SK-N-SH (cell line): ENCODE measurements at regions not wholly inside any gene's neighbourhood (a gene's known extent, or its start where the extent isn't known, plus 50 kb on each side); places are given as distances from the start of the nearest gene placed in this dataset.

Source experiments
- CTCF ChIP-seq: fragments of 200-600 bp; sonication (generic); IDR thresholded peaks from 2 replicates; pipeline ENCODE4 v1.6.1; 2017; ENCODE audit warnings: antibody characterized with exemption, mild to moderate bottlenecking, moderate library complexity
- EP300 ChIP-seq, 2 experiments: IDR thresholded peaks; 2 replicates each; pipeline versions ENCODE4 v1.4.0 to v1.6.1; 2012; ENCODE audit warnings: borderline replicate concordance in 1 of 2, low read depth in 1 of 2, low read length in 1 of 2
- EZH2phosphoT487 ChIP-seq: fragments of 200-600 bp; sonication (generic); IDR thresholded peaks from 2 replicates; pipeline ENCODE4 v1.6.1; 2017; ENCODE audit warnings: low read depth, mixed run types, mild to moderate bottlenecking, antibody characterized with exemption, moderate library complexity, borderline replicate concordance
- GABPA ChIP-seq: IDR thresholded peaks from 2 replicates; pipeline ENCODE4 v1.4.0; 2012; ENCODE audit warnings: low read depth, mild to moderate bottlenecking
- GATA2 ChIP-seq: sonication (generic); formaldehyde crosslinking; IDR thresholded peaks from 2 replicates; pipeline ENCODE4 v1.5.0; 2020; ENCODE audit warnings: mild to moderate bottlenecking, missing genetic modification reagents
- MAX ChIP-seq: IDR thresholded peaks from 2 replicates; pipeline ENCODE4 v1.4.0; 2012; ENCODE audit warnings: low read depth
- POLR2AphosphoS5 ChIP-seq: IDR thresholded peaks from 2 replicates; pipeline ENCODE4 v1.6.1; 2012; ENCODE audit warnings: low read depth, low read length
- RAD21 ChIP-seq: IDR thresholded peaks from 2 replicates; pipeline ENCODE4 v1.6.1; 2012; ENCODE audit warnings: mild to moderate bottlenecking, low read length
- RFX5 ChIP-seq: IDR thresholded peaks from 2 replicates; pipeline ENCODE4 v1.6.1; 2012; ENCODE audit warnings: mild to moderate bottlenecking, improper control_type of control experiment, low read length
- TAF1 ChIP-seq: IDR thresholded peaks from 2 replicates; pipeline ENCODE4 v1.6.1; 2012; ENCODE audit warnings: low read depth, mild to moderate bottlenecking, low read length, moderate library complexity, borderline replicate concordance
- TCF12 ChIP-seq: IDR thresholded peaks from 2 replicates; pipeline ENCODE4 v1.4.0; 2012
- TEAD4 ChIP-seq: IDR thresholded peaks from 2 replicates; pipeline ENCODE4 v1.4.0; 2012; ENCODE audit warnings: mild to moderate bottlenecking, borderline replicate concordance; ENCODE audit not compliant: insufficient read depth
- TF ChIP-seq, protein P1 (sequence below): IDR thresholded peaks from 2 replicates; pipeline ENCODE4; 2012
- TF ChIP-seq, protein P2 (sequence below): fragments of 150-350 bp; IDR thresholded peaks from 2 replicates; pipeline ENCODE4 v1.6.1; 2017; ENCODE audit warnings: antibody characterized with exemption, low read length, low read depth, borderline replicate concordance

DNA sequence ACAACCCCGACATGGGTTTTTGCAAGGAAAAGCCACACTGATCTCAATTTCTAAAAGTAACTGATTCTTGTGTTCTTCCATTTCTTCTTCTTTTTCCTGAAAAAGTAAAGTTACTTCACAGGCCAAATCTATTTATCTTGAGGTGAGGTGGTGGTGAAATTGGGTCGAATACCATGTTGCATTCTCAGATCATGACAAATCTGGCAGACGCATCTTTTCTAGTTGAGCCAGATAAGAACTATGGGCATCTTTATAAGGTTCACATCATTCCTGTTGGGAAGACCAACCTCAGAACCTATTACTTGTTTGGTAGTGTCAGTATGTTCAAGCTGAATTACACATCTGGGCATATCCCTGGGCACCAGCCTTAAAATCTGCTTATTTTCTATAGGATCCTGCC, 78.6 kb upstream of the USP25 start:
- no peak for TF ChIP-seq CTCF
- TF ChIP-seq RFX5: no peak
- TF ChIP-seq GABPA: no peak
- TF ChIP-seq GATA2: no peak
- no peak for TF ChIP-seq TAF1
- TF ChIP-seq EP300 (IDR thresholded peaks at IDR 0.05; ENCODE audit: borderline replicate concordance in 1 of 2, low read depth in 1 of 2, low read length in 1 of 2): no peak
- no peak for TF ChIP-seq TCF12
- no peak for TF ChIP-seq TEAD4
- no peak for TF ChIP-seq RAD21
- TF ChIP-seq, protein P1, sequence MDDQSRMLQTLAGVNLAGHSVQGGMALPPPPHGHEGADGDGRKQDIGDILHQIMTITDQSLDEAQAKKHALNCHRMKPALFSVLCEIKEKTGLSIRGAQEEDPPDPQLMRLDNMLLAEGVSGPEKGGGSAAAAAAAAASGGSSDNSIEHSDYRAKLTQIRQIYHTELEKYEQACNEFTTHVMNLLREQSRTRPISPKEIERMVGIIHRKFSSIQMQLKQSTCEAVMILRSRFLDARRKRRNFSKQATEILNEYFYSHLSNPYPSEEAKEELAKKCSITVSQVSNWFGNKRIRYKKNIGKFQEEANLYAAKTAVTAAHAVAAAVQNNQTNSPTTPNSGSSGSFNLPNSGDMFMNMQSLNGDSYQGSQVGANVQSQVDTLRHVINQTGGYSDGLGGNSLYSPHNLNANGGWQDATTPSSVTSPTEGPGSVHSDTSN: no peak
- TF ChIP-seq MAX: no peak
- no peak for TF ChIP-seq POLR2AphosphoS5
- TF ChIP-seq EZH2phosphoT487: no peak
- TF ChIP-seq, protein P2, sequence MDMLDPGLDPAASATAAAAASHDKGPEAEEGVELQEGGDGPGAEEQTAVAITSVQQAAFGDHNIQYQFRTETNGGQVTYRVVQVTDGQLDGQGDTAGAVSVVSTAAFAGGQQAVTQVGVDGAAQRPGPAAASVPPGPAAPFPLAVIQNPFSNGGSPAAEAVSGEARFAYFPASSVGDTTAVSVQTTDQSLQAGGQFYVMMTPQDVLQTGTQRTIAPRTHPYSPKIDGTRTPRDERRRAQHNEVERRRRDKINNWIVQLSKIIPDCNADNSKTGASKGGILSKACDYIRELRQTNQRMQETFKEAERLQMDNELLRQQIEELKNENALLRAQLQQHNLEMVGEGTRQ: no peak
